ENCODE measurements at regions not wholly inside any gene's neighbourhood (a gene's known extent, or its start where the extent isn't known, plus 50 kb on each side); places are given as distances from the start of the nearest gene placed in this dataset.

DNA sequence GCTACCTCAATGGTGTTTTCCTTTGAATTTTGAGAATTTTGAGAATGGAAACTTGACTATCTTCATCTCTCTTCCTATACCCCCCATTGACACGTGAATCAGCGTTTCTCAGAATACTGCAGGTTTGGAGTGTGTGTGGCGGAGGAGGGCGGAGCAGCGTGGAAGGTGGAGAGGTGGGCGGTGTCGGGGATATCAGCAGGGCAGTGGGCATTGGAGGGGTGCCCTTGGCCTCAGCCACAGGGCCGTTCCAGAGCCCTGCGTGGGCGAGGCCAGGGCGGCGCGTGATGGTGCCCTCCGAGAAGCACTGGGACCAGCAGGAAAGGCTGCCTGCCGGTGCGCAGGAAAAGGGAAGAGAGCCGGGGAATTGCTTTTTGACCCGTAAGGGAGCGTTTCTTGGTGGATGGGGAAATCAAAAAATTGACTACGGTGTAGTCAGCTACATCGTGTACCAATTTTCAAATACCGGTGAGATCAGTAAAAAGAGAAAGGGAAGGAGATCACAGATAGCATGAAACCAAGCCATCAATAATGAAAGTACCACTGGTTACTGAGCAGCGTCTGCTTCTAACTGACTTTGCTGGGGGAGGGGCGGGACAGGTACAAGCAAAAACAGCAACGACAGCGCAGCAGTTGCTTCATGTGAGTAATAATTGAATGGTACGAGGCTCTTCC, 82.7 kb upstream of the DUSP22 start:
- DNase-seq (ENCODE audit: low read depth) = no peak

DNA sequence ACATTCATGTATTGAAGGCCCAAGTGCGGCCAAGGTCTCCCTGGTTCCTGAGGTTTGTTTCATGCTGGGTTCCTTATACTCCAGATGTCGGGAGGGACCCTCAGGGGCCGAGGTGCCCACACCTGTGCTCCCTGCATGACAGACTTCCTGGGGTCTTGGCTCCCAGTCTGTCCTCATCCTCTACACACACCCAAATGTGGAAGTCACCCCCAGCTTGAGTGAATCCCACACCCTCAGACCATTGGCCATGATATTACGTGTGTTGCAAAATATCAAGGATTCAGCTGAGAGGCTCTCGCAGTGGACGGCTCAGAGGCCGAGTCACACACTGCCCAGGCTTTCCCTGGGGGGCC, 82.2 kb upstream of the DUSP22 start:
- DNase-seq (ENCODE audit: low read depth) = no peak

DNA sequence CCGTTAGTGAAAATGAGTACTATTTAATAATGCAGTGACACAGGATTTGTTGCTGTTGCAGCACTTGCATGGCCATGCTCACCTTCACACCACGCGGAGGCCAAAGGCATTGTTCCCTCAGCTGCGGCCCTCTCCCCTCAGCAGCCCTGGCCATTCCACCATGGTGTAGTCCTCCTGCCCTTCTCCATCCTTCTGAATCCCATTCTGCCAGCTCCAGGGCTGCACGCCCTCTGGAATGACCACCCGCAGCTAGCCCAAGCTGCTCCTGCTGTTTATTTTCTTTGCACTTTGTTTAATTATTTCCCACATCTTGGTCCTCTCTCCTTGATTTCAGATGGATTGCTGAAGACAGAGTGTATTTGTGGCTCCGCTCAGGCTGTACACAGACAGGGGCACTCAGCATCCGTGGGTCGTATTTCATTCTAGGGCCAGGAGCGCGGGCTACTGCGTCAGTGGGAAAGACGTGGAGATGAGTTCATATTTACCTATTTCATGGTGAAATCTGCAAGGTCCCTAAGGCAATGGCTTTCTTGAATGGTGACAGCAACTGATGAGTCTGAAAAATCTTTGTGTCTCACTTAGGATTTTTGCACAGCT, 81.4 kb upstream of the DUSP22 start:
- DNase-seq (ENCODE audit: low read depth) = no peak

DNA sequence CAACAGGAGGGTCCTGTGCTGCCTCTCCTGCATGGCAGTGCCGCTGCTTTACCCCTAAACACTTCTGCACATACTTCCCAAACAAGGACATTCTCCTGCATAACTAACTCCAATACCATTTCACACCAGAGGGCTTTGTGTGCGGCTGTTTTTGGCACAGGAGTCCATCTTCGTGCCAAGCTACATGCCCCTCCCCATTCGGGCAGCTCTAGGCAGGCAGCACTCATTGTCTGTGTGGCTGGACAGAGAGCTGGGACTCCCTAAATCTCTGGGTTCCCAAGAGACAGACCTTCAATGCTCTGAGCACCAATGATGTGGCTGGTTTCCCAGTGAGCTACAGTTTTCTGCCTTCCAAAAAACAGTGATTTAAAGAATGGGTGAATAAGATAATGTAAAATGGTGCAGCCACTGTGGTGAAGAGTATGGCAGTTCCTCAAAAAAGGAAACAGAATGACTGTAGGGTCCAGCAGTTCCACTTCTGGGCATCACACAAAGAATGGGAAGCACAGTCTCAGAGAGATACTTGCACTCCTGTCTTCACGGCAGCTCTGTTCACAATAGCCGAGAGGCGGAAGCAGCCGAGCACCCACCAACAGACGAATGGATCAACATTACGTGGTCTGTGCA, 80.3 kb upstream of the DUSP22 start:
- no peak for DNase-seq (ENCODE audit: low read depth)

DNA sequence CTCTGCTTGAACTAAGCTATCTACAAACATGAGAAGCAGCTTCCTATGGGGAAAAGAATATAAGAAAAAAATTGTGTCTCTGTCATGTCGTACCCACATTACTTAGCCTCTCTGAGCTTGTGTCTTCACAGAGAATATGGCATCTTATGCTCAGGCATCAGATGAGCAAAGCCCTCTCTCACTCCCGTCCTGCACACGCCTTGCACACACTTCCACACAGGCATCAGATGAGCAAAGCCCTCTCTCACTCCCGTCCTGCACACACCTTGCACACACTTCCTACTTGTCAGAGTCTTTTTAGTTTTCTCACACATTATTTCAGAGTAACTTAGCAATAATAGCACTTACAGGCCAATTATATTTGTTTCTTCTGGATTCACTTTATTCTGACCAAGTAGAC, 79.0 kb upstream of the DUSP22 start:
- DNase-seq (ENCODE audit: low read depth) = no peak

DNA sequence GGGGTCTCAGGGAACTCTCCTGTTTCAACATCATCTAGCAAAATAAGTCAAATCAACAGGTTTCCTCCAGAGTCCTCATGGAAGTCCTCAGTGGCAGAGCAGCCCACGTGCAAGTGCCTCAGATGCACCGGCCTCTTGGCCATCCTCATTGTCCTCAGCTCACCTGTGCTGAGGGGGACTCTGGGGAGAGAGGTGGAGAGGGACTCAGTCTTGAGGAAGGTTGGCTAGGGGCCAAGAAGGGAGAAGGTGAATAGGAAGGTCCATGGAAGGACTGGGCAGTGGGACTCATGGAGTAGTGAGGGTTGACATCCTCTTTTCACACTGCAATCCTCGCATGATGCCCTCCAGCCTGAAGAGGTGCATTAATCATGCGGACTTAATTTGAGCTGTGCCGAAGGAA, 77.9 kb upstream of the DUSP22 start:
- DNase-seq (ENCODE audit: low read depth) = no peak

DNA sequence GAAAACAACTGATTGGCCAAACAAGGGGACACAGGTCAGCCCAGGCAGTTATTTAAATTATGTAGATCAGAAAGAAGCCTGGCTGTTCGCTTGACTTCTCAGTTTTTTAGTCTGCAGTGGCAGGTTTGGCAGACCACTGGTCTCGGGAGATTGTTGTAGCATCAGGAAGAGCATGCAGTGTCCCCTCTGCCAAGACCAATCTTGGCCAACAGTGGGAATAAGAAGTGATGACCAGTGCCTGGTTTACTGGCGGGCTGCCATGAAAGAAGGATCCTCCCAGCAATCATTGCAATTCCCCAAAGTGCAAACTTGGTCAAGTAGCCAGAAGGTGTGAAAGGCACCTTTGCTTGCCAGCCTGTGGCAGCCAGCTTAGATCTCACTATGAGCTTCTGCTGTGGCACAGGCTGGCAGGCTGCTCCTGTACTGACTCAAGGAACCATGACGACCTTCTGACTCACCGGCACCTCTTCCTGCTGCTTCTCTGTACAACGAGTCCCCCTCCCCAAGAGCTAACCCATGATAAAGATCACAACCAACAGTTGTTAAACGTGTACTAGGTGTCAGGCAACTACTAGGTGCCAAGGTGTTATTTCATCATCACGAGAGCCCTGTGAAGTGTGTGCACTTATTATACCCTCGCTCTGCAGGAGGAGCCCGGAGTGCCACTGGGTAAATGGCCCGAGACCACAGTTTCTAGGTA, 76.8 kb upstream of the DUSP22 start:
- DNase-seq (ENCODE audit: low read depth) = no peak

DNA sequence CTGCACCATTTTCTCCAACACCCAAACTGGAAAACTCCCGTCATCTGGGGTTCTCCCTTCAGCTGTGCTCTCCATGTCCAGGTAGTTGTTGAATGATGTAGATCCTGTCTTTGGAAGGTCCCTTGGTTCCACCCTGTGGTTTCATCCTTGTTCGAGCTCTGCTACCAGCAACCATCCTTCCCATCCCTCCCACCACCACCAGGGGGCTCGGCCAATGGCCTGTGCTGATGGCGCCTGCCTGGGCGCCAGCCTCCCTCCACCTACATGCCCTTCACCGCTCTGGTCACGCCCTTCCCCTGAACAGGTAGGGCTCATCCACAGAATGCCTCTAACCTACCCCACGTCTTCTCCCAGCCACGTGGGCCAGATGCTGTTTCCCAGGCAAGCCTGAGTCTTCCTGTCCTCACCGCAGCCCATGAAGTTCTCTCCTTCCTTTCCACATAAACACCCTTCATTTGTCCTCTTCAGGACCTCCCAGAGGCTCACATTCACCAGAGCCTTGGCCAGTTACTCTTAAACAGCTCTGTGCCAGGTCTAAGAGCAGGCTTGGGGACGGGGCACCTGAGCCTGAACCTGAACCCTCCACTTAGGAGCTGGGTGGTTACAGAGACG, 75.1 kb upstream of the DUSP22 start:
- no peak for DNase-seq (ENCODE audit: low read depth)

DNA sequence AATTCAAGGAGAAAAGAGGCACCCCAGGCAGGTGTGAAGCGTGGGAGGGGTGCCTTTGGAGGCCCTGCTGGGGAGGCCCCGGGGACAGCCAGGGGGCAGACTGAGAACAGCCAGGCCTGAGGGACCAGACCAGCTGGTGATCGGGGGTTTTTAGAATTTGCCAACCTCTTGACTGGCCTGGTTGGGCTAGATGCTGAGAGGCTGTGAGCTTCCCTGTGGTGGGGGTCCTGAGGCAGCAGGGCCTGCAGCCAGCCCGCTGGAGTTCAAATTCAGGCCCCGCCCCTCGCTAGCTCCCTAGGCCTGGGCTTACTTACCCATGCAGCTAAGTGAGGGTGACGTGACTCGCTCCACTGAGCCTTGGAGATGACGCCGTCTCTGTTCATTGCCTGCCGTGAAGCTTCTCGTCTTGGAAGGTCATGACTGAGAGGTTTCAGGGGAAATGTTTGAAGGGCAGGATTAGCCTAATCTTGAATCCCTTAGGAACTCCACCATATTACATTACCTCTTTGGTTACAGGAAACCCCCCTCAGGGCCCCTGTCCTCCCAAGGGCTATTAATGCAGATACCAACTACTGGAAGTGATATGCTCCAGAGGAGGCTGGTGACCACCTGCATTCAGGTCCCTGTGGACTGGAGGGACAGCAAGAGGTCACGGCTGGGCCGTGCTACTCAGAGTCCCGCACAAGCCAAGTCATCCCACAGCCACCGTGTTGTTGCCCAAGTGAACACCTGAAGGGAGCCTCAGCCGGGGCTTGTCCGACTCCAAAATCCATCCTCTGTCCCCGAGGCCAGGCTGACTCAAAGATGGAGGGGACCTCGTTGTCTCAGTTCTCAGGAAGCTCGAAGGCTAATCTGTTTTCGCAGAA, 73.9 kb upstream of the DUSP22 start:
- DNase-seq (ENCODE audit: low read depth) = no peak

DNA sequence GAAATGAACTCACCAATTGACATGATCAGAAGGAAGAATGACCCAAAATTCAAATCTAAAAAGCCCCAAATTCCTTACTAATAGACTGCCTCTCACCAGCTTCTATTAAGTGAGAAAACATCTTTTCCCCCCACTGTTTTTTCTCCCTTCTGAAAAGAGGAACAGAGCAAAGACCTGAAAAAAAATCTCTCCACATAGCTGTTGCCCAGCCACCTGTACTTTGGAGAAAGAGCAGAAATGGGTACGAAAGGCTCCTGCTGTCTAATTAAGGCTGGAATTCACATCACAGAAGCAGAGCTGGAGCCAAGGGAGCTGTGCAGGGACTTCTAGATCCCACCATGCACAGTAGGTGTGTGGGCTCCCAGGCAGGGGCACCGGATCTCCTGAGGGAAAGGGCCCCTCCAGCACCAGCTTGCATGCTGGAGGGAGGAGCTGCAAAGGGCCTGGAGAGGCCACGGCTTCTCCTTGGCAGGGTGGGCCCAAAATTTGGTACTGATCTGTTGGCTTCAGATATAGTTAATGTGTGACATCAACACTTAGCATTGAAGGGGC, 73.2 kb upstream of the DUSP22 start:
- DNase-seq (ENCODE audit: low read depth) = no peak

DNA sequence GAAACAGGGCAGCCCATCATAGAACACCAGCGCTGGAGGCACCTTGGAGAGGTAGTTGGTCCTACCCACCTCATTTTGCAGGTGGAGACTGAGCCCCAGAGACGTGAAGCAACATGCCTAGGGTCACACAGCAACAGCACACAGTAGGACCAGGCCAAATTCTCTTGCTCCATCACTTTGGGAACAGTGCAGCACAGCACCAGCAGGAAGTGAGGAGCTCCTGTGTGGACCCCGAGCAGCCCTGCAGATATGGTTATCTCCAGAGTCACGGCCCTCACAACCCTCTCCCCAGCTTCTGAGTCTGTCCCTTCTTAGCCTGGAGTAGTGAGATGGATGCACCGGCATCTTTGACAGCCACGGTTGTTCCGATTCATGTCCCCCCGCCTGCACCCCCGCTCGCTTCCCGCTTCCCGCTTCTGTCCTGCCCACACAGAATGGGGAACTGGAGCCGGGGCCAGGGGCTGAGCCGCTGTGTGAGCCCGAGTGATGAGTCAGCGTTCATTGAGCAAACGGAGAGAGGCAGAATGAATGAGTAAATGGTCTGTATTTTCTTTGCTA, 72.6 kb upstream of the DUSP22 start:
- no peak for DNase-seq (ENCODE audit: low read depth)

DNA sequence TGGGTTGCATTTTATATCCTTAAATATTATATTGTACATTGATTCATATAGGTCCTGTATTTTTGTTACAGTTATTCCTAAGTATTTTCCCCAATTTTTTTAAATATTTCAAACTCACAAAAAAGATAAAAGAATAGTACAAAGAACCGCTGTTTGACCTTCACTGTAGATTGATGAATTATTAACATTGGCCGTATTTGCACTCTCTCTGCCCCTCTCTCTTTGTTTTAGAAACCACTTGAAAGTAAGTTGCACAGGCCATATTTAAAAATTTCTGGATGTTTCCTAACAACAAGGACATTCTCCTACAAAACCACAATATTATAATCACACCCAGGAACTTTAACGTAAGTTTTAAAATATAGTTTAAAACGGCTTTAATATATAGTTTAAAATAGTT, 72.0 kb upstream of the DUSP22 start:
- no peak for DNase-seq (ENCODE audit: low read depth)

DNA sequence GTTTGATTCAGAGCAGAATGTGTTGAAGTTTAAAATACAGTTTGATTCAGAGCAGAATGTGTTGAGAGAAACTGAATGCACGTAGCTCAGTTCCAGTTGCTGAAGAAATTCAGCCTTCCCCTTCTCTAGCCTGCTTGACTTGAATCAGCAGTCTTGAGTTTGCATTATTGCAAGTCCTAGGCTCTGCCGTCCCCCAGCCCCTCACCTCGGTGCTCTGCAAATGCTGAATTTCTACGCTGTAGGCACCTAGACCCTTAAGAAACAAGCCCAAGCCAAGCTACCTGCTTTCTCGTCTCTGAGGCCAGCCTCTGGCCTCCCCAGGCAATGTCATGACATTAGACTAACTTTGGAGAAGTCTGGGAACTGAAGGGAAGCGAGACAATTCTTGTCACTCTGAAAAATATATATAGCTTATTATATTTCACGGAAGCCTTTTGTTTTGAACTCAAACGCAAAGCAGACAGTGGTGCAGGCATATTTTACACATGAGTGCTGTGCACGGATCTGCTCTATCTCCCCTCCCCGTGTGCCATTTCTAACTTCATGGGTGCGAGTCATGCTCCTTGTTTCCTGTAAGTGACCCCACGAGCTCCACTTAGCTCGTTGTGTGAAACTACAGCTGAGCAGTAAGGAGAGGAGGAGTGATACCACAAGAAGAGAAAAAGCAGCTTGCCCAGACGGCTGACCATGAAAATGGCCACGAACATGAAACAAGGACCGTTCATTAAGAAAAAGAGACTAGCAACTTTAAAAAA, 71.4 kb upstream of the DUSP22 start:
- DNase-seq (ENCODE audit: low read depth) = no peak

DNA sequence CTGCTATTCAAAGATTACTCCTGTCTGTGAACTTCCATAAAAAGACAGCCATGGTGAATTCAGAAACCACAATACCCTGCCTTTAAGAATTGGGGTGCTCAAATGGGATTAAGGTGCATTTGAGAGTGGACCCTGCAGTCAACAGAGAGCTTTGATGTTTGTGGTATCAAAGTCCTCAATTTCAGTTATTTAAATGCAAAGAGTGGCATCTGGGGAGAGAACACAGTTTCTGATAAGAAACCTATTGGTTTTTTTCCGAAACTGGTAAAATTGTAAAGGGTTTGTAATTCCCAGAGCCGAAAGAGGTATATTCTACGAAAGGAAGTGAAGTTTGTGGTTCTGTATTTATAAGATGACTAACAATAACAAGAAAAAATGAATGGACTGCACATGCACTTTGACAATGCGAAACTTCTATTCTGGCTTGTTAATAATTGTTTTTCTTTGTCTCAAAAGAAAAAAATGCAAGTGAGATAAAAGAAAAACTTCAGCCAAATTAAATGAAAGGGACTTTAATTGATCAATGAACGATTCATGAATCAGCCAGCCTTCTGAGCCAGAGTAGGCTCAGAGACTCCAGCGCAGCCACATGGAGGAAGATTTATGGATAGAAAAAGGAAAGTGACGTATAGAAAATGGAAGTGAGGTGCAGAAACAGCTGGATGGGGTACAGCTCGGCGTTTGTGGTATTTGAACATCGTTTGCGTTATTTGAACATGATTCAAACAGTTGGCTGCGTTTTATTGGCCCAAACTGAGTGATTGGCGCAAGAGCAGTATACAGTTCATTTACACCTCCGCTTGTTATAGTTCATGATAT, 70.5 kb upstream of the DUSP22 start:
- no peak for DNase-seq (ENCODE audit: low read depth)

DNA sequence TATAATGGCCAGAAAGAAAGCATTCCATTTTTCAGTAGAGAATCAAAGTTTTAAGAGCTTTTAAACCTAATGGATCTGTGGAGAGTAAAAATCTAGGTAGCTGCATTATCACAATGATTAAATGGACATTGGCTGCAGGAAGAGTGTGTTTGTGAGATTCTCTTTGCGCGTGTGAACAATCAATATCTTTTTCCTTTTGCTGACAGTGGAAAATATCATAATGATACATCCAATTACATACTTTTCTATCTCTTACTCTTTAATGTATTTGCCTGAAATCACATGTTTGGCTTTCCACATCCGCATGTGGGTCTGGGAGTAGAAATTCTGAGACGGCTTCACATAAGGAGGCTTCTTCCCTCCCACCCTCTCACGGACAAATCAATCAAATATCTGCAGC, 69.8 kb upstream of the DUSP22 start:
- no peak for DNase-seq (ENCODE audit: low read depth)

DNA sequence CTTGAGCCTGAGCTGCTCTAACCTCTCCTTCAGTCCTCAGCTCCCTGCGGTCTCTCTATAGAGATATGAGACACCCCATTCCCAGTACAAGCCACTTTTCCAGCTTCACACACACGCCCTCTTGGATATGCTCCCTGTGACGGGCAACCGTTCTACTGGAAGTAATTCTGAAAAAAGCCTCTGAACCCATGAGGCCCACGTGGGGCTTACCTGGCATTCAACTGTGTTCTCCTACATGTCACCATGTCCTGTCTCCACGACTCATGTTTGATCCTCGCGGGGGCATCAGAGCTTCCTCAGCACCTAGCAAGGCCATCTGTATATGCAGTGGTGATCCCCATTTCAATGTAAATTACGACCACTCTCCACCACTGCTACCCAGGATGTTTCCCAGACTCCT, 69.2 kb upstream of the DUSP22 start:
- DNase-seq (ENCODE audit: low read depth) = no peak

DNA sequence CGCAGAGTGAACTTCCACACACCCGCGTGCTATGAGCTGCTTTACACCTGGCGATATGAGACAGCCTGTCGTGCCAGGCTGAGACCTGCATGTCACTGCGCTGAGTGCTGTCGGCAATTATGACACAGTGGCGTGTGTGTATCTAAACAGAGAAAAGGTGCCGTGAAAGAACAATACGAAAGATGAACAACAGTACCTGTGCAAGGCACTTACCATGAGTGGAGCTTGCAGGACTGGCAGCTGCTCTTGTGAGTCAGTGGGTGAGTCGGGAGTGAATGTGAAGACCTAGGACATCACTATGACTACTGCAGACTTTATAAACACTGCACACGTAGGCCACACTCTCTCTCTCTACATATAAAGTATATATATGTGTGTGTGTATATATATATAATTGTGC, 68.5 kb upstream of the DUSP22 start:
- DNase-seq (ENCODE audit: low read depth) = no peak

DNA sequence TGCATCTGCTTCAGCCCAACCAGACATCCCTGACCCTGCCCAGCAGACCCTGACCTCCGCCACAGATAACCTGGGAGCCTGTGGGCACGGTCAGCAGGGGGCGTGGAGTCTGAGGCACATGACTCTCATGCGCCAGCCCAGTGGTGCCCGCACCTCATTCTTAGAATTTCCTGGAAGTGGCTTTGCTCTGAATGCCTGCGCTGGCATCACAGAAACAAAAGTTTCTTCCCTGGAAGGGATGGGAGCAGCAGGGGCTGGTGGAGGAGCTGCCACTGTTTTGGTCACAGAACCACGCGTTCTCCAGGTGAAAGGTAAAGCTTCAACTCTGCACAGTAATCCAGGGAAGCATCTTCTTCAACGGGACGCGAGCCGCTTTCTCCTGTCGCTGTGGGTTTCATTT, 67.9 kb upstream of the DUSP22 start:
- no peak for DNase-seq (ENCODE audit: low read depth)

DNA sequence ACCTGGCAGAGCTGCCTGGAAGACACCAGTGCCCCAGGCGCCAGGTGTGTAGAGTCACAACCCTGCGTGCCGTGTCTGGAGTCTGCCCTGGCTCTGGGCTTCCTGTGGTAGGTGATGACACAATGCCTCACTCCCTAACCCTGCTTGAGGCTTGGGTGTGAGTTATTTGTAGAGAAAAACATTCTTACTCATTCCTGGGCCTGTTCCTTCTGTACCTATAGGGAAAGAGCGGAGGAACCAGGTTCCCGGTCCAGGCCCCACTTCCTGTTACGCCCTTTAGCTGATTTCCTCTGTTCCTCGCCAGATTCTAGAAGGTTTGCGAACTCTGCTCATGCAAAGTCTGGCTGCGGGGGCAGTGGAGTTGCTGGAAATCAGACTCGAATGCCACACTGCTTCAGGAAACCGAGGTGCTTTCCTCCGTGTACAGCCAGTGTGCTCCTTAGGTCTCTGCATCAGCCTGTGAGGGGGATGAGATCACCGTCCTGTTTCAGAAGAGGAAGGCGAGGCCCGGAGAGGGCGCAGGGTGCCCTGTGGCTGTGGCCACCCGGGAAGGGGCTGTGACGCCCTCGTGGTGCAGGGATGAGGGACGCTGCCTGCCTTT, 67.1 kb upstream of the DUSP22 start:
- peak; percentile 17 for DNase-seq (ENCODE audit: low read depth)

Measured in T-helper 22 cell (primary cell).